Activated T-cell treated with anti-CD3 and anti-CD28 coated beads for 24 hours (primary cell): ENCODE measurements at regions not wholly inside any gene's neighbourhood (a gene's known extent, or its start where the extent isn't known, plus 50 kb on each side); places are given as distances from the start of the nearest gene placed in this dataset.
"Not testable (repeated sequence)": the region's sequence is repeated elsewhere in the genome, so short reads cannot be mapped to it uniquely, and the experiment has no call there.

Experiments used
- DNase-seq: peaks from one replicate; pipeline ENCODE4 v3.0.0-alpha.2; 2020; ENCODE audit warnings: low read depth

GRCh38 chr21:38114717-38115333 lies 142.0 kb upstream of the KCNJ15 start:
- no peak for DNase-seq

DNA sequence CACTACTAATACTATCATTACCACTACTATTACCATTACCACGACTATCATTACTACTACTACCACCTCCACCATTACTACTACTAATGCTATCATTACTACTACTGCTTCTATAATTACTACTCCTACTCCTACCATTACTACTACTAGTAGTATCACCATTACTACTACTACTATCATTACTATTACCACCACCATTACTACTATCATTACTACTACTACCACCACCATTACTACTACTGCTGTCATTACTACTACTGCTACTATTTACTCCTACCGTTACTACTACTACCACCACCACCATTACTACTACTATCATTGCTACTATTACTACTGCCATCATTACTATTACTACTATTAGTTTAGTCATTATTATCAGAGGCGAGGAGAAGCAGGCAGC lies 140.9 kb upstream of the KCNJ15 start:
- no peak for DNase-seq

DNA sequence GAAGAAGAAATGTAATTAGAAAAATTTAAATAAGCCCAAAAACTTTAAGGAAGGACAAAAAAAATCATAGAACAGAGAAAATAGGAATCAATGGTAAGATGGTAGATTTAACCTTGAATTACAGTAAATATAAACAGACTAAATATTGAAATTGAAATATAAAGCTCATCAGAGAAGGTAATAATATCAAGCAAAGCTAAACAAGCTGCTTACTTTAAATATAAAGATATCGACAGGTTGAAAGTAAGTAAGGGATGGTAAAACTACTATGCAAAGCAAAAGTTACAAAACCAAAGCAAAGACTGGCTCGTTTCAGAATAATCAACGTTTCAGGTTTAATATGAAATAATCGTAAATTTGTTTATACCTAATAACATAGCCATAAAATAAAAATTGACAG lies 137.0 kb upstream of the KCNJ15 start:
- no peak for DNase-seq

GRCh38 chr21:38120679-38120983 lies 136.2 kb upstream of the KCNJ15 start:
- not testable (repeated sequence) for DNase-seq

DNA sequence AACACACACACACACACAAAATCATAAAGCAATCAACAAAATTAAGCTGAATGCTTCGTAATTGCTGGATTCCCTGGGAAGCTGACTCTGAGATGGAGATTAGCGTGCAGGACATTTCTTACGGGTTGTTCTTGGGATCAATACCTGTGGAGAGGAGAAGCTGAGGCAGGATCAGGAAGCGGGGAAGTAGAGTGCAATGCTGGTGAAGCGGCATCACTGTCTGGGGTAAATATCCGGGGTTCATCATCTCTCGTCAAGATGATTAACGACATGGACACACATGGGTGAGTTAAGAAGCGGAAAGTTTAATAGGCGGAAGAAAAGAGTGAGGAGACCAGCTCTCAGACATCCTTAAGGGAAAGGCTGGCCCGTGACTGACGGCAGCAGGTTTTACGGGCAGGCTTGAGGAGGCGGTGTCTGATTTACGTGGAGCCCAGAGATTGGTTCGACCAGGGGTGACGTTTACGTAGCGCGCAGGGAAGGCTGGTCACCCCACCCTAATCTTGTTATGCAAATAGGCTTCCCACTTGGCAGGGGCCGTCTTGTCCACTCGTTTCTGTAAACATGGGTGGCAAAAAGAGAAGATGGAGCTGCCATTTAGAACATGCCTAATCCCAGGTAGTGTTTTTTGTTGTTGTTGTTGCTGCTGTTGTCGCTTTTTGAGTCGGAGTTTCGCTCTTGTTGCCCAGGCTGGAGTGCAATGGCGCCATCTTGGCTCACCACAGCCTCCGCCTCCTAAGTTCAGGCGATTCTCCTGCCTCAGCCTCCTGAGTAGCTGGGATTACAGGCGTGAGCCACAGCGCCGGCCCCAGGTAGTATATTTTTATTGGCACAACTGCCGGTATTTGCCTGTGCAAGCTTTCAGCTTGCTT lies 135.6 kb upstream of the KCNJ15 start:
- no peak for DNase-seq

GRCh38 chr21:38121888-38122720 lies 134.7 kb upstream of the KCNJ15 start:
- DNase-seq, result no peak

- no peak for DNase-seq
Measured at GRCh38 chr21:38123626-38124025, 133.2 kb upstream of the KCNJ15 start.

GRCh38 chr21:38126666-38127303 lies 130.0 kb upstream of the KCNJ15 start:
- DNase-seq, result peak; percentile 41

DNA sequence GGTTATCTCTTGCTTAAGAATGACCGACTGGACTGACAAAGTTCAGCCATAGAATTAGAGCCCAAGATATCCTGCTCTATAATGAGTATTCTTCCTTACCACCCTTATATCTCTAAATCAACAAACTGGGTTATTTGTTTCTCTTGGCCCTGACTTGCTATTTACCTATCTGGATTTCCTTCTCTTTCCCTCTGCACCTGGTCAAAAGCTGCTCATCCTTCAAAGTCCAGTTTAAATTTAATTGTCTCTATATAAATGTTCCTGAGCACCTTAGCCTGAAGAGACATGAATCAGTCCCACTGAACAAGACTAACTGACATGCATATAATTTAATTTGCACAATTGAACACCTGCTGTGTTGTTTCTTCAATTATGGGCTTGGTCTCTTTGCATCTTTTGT lies 127.1 kb upstream of the KCNJ15 start:
- no peak for DNase-seq

DNA sequence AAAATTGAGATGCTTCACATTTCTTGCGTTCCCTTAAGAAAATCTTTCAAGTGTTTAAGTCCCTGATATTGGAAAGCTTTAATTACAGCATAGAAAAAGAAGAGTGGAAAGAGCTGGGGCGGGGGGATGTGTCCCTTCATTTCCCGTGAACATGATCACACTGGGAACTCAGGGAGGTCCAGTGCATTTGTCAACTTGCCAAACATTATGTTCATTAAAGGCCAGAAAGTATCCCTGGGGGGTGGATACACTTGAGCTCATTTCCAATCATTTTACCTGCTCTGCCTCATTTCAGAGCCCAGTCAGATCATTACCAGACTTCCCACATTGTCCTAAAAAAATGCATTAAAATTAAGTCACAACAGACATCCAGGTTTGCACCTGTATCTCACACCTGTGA lies 123.6 kb upstream of the KCNJ15 start:
- DNase-seq, result no peak

DNA sequence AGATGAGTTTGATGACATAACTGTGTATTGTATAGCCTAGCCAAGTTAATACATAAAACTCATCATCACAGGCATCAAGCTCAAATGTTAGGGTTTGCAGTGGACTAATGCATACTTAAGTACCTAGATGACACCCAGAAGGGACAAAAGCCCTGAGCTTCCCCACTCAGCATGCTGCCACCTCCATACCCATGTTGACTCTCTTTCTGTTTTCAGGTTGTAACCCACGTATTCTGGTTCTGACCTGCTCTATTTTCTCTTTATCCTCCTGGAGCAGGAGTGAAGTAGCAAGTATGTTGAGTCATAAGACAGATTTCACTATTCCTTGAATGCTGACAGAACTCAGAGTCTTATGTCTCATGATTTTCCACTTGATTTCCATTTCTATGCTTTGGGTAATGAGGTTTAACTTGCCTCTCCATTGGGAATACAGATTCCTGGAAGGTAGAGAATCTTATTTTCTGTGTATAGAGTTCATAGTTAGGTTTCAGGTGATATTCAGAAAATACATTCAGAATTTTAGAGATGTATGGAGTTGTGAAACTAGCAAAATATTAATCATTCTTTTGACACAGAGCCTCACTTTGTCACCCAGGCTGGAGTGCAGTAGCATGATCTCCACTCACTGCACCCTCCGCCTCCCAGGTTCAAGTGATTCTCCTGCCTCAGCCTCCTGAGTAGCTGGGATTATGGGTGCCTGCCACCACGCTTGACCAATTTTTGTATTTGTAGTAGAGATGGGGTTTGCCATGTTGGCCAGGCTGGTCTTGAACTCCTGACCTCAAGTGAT lies 122.5 kb upstream of the KCNJ15 start:
- DNase-seq, result no peak

DNA sequence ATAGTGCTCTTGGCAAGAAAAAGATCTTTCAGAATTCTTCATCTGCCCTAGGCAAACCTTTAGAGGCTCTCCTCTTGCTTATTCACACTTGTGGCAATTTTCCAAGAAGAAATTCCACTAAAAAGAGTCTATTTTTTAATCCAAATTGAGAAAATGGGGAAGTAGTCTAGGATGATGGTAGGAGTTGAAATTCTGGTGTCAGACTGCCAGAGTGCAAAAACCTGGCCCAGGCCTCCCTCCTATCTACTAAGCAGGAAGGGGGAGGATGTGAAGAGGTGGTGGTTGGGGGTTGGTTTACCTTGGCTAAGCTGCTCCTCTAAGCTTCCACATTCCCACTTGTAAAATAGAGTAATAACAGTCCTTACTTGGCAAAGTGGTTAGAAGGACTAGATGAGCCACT lies 120.6 kb upstream of the KCNJ15 start:
- DNase-seq, result no peak

DNA sequence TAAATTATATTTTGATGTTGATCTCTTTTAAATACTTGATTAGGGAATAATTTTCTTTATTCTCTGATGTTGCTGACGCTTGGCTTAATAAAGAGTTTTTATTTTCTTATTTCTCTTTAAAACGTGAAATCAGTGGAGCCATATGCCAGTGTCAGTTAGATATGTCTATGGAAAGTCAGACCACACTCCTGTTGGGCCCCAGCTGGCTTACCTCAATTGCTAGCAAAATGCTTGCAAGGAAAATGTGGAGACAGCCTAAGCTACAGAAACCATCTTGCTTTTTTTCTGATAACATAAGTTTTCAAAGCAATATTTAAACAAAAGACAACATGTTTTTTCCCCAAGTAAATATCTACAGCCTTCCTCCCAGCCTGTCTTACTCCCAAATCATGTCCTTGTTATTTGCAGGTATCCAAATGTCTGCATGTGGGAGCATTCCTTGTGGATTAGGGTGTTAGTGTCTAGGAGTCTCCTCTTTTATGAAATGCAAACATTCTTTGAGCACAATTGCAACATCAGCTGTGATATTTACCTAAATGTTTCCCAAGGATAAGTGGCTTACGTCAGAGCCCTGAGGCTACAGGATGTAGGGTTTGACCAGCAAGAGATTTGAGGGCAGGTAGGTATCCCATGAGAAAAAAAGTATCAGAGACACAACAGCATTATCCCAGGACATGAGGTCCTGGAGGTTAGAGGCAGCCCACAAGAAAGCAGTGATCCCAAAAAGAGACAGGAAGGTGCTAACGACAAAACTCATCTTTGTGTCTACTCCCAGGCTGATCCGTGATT lies 117.2 kb upstream of the KCNJ15 start:
- no peak for DNase-seq

GRCh38 chr21:38140207-38140903 lies 116.4 kb upstream of the KCNJ15 start:
- DNase-seq, result no peak

DNA sequence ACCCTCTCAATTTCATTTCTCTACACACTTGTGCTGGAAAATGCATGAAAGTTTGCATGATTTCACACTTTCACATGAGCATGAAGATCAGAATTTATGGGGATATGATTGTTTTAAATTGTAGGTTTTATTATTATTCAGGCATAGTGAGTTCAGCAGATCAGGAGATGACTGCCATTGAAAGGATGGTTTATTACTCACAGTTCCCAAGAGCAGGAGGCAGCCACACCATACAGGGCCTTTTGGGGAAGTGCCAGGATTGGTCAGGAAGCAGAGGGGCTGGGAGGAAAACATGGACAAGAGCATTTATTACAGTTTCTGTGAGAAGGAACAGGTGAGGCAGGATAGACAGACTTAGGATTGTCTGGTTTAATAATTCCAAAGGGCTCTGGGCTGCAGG lies 114.6 kb upstream of the KCNJ15 start:
- DNase-seq, result no peak

DNA sequence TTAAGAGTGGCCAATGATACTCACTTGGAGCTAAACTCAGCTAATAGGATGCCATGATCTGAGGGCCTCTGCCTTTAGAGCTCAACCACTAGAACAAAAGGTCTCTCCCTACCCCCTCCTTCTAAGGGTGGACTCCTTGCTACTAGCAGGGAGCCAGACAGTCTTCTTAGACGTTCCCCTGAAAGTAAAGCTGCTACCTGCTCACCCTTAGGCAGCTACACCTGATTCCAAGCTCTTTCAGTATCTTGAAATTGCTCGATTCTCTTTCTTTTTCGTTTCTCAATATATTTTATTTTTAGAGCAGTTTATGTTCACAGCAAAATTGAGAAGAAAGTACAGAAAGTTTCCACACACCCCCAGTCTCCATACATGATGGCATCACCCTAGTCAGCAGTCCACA lies 112.6 kb upstream of the KCNJ15 start:
- DNase-seq, result no peak

DNA sequence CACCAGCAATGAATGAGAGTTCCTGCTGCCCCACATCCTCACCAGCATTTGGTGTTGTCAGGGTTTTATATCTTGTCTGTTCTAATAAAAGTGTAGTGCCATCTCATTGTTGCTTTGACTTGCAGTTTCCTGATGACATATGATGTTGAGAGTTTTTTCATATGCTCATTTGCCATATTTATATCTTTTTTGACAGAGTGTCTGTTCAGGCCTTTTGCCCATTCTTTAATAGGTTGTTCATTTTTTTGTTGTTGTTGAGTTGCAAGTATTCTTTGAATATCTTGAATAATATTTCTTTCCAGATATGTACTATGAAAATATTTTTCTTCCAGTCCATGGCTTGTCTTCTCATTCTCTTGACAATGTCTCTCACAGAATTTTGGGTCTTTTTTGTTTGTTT lies 111.7 kb upstream of the KCNJ15 start:
- no peak for DNase-seq

DNA sequence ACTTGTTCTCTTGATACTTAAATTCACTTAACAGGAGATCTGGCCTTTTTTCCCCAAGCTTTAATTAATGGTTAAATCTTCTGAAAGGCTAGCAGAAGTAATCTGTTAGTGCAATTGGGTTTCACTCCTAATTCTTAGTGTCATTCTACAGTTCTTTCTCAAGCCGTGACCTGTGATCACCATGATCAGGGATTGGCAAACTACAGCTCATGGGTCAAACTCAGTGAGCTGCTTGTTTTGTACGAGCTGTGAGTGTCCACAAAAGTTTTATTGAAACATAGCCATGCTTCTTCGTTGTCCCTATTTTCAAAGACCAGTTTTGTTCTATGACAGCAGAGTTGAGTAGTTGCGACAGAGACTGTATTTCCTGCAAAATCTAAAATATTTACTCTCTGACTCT lies 109.4 kb upstream of the KCNJ15 start:
- DNase-seq, result no peak

DNA sequence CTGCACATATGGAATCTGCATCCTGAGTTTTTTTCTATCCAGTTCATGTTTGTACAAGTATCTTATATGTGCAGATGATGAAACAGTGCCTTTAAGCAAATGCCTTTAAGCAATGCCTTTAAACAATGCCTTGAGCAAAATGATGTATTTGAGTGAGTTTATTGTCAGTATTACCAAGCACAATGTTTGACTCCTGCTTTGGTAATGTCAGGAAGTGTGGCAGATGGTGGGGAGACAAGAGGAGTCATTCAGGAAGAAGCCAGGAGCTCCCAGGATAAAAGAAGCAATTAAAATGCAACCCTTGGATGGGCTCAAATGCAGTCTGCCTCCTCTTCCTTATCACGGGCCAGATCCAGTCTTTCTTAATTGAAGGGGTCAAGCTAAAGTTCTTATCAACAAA lies 108.7 kb upstream of the KCNJ15 start:
- DNase-seq, result no peak

DNA sequence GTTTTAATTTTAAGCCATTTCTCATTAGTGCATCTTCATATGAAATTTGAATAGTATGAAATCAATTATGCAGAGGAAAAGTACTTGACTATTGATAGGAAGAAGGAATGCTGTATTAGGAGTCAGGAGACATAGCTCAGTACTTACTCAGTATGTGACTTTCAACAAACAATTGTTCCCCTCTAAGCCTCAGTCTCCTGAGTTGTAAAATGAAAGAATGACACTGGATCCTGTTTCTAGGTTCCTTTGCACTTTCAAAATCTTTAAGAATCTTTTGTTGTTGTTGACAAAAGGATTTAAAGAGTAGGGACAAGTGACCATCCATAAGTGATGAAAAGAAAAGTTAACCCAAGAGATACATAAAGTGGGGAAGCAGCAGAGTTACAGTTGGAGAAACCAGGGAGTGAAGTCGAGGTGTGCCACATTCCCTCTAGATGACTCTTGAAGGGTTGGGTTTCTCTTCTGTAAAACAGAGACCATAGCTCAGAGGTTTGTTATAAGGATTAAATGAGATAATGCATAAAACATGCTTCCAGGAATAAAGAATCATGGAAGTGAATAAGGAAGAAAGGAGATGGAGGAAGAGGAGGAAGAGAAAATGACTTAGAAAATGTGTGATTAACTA lies 105.7 kb upstream of the KCNJ15 start:
- DNase-seq, result no peak
